Erythroblast (primary cell): ENCODE measurements at regions not wholly inside any gene's neighbourhood (a gene's known extent, or its start where the extent isn't known, plus 50 kb on each side); places are given as distances from the start of the nearest gene placed in this dataset.

Experiments
- GATA1 ChIP-seq: IDR thresholded peaks from 2 replicates; pipeline ENCODE4 v1.6.1; 2011; ENCODE audit warnings: low read depth, mild to moderate bottlenecking, control low read depth, low read length, moderate library complexity
- POLR2A ChIP-seq: IDR thresholded peaks from 2 replicates; pipeline ENCODE4 v1.6.1; 2011; ENCODE audit warnings: mild to moderate bottlenecking, low read length

GRCh38 chr11:86893235-86893634 is 62.0 kb downstream of the FZD4 start:
- TF ChIP-seq POLR2A (no peak), GATA1 (no peak)
